ENCODE measurements at regions not wholly inside any gene's neighbourhood (a gene's known extent, or its start where the extent isn't known, plus 50 kb on each side); places are given as distances from the start of the nearest gene placed in this dataset.

DNA sequence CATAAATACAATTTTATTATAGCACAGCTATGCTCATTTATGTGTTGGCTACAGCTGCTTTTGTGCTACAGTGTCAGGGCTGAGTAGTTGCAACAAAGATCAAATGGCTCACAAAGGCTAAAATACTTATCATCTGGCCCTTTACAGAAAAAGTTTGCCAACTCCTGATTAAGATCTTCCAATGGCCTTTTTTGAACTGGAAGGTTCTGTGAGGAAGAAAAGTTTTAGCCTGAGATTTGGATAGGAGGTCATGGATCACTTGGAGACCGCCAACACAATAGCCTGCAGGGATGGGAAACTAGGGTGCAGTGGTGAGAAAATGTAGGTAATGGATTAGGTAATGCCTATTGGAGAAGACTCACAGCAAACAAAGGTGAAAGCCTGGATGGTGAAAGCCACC, 169.8 kb downstream of the NOC3L start:
- DNase-seq (ENCODE audit: low read depth), result no peak

DNA sequence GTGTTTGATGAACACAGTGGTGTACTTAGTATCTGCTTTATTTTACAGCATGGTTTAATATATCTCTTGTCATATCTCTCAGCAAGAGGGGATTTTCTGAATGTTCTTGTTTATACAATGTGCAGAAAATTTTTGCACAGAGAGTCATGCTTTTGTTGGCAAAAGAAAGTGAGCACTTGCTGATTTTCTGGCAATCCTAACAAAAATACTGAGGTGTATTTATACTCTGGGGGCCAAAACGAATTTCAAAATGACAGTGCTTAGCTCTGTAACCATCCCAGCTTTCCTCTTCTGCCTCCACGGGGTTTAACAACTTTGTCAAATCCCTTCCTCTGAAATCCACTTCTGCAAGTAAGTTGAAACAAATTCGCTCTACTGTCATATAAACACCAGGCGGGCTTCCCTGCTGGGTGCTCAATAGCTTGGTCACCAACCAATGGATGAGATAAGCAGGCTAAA, 169.2 kb downstream of the NOC3L start:
- no peak for DNase-seq (ENCODE audit: low read depth)

DNA sequence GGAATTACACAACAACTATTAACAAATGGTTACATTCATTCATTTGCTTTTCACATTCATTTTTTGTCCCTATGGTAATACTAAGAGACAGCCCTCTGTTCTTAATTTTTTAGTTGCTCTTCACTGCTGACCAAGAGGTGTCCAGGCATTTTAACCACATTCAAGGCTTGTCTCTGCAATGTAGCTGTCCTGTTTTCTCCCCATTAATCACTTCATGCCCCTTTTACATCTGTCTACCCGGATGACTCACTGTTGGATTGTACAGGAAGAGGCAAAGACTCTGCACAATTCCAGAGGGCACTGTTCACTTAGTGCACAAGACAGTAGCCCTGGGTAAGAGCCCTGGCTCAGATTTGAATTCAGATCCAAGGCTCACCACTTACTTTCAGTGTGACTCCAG, 168.5 kb downstream of the NOC3L start:
- no peak for DNase-seq (ENCODE audit: low read depth)

DNA sequence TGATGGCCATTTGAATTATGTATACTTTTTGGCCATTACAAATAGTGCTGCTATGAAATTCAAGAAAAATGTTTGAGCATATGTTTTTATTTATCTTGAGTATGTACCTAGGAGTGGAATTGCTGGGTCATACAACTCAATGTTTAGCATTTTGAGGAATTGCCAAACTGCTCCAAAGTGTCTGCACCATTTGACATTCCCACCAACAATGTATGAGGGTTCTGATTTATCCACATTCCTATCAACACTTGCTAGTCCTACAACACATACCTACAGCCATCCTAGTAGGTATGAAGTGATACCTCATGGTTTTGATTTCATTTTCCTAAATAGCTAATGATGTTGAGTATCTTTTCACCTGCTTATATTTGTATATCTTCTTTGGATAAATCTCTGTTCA, 165.5 kb downstream of the NOC3L start:
- no peak for DNase-seq (ENCODE audit: low read depth)

GRCh38 chr10:94198324-94198723, 164.4 kb downstream of the NOC3L start:
- DNase-seq (ENCODE audit: low read depth), result no peak

DNA sequence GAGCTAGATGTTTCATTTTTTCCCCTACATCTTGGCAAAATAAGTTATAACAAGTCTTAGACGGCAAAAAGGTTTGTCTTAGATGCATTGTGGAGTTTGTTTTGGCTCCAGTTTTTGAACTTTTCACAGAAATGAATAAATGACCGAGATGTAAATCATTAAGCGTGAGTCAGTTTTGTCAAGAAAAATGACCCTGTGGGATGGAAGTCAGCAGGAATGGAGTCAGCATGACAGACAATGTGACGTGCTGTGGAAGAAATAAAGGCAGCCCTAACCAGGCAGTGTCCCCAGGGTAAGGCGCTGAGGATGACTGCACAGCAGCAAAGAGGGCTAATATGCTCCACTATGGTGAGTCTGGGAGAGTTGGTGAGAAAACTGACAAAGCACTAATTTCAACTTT, 163.2 kb downstream of the NOC3L start:
- DNase-seq (ENCODE audit: low read depth), result no peak

DNA sequence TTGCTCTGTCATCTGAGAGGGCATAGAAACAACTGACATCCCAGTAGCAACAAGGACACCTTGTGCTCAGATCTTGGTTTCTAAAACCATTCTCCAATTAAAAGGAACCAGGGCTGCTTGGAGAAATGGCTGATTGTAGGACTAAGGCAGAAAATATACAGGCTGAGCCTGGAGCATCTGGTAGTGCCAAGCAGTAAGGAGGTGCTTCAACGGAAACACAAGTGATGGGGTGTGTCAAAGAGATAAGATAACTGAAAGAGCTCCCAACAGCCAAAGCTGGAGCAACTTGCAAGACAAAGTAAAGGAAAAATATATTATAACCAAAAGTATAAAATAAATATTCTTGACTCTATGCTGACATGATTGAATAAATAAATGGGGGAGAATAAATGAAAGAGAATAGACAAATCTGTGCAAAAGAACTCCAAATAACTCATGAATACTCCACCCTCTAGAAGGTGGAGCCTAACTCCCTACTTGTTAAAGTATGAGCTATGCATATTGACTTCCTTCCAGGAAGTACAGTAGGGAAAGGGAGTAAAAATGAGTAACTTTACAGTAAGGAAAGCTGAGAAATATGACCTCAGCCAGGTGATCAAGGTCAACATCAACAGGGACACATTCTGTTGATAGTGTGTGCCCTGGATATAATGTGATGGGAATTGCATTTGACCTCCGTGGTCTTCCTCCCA, 162.4 kb downstream of the NOC3L start:
- DNase-seq (ENCODE audit: low read depth), result no peak

GRCh38 chr10:94205396-94205831, 157.3 kb downstream of the NOC3L start:
- DNase-seq (ENCODE audit: low read depth), result no peak

DNA sequence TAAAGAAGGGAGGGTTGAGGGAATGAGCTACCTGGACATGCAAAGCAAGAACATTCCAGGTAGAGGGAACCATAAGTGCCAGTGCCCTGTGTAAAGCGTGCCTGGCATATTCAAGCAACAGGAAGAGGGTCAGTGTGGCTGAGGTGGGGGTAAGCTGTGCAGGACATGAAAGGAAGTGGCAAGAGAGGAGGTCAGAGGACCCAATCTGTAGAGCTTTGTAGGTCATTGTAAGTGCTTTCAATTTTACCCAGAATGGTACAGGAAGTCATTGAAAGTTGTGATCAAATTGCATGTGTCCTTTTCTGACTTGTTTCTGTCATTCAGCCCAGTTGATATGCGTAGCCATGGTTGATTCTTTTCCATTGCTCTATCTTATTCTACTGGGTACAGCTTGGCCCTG, 156.6 kb downstream of the NOC3L start:
- no peak for DNase-seq (ENCODE audit: low read depth)

GRCh38 chr10:94208315-94208714, 154.4 kb downstream of the NOC3L start:
- no peak for DNase-seq (ENCODE audit: low read depth)

DNA sequence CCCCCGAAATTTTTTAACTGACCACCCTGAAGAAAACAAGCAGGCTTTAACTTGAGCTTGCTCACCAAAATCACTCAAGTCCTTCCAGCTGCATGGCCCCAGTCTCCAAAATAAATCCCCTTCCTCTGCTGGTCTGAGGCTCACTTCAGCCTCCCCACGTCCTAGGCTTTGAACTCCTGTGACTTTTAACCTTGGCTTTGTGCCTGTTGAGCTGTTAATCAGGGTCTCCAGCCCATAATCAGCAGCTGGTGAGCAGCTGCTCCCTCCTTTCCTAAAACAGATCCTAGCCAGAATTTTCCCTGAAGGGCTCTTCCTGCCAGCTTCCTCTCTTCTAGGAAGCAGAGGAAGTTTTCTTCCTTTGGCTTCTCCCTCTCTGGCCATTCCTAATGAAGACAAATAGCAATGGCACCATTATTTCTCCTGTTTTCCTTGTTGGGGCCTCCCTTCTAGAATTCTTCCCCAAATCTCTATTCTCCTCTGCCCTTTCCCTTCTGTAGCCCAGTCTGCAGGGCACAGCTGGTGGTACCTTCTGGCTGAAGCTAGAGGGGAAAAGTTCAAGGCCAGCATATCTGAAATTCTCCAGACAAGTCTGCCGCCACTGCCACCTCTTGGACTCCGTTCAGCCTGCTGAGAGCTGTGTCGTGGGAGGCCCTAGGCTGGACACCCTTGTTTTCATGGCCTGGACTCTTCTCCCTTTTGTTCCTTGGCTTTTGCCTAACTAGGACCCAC, 152.1 kb downstream of the NOC3L start:
- no peak for DNase-seq (ENCODE audit: low read depth)

DNA sequence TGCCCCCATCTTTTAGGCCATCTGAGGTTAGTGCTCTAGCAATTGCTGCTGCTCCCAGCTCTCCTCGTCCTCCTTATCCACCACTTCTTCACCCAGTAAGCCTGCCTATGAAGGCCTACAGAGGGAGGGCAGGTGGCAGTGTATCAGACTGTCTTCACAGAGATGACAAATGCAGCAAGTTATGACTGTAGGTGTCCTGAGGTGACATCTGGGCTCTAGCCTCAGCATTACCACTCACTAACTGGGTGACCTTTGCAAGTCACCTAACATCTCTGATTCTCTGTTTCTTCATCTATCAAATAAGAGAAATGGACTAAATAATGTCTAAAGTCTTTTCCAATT, 151.6 kb downstream of the NOC3L start:
- DNase-seq (ENCODE audit: low read depth), result no peak

DNA sequence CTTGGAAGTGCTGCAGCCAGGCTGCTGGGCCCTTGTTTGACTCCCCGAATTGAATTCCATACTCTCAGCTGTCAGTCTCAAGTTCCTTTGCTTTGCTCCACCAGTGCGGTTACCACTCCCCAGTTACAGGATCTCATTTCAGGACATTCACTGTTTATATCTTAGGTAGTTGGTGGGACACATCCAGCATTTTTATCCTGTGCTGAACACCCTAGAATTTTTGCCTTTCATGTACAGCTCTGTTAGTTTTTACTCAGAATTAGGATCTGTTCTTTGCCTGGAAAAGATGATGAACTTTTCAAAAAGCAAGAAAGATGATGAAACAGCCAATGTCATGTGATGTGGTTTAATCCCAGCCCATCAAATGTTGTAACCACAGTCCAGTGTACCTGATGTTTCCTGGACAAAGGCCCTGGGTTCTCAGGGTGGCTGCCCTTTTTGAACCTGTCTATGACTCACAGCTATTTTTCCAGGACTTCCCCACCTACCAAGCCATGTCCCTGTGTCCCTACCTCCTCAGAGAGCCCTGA, 149.7 kb downstream of the NOC3L start:
- no peak for DNase-seq (ENCODE audit: low read depth)

- no peak for DNase-seq (ENCODE audit: low read depth)
These were observed 148.8 kb downstream of the NOC3L start for GRCh38 chr10:94213980-94214379.

DNA sequence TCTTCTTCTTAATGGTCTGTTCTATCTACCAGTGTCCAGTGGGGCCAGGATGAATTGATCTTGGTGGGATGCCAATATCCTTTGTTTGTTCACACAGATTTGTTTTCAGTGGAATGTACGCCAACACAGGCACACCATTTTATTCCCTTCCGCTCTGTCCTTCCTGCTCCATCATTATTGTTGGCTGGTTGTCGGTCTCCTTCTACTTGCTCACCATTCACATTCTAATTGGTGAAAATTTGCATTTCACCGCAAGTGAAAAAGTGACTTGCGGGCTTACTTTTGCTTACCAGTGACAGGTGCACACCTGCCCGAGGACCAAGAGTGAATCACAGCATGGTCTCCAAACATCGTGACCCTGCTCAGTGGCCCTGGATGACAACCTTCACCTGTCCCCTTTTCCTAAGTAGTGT, 148.3 kb downstream of the NOC3L start:
- DNase-seq (ENCODE audit: low read depth), result no peak

- no peak for DNase-seq (ENCODE audit: low read depth)
These were observed 146.5 kb downstream of the NOC3L start for GRCh38 chr10:94216201-94216600.

GRCh38 chr10:94217411-94217810, 145.3 kb downstream of the NOC3L start:
- DNase-seq (ENCODE audit: low read depth), result no peak

DNA sequence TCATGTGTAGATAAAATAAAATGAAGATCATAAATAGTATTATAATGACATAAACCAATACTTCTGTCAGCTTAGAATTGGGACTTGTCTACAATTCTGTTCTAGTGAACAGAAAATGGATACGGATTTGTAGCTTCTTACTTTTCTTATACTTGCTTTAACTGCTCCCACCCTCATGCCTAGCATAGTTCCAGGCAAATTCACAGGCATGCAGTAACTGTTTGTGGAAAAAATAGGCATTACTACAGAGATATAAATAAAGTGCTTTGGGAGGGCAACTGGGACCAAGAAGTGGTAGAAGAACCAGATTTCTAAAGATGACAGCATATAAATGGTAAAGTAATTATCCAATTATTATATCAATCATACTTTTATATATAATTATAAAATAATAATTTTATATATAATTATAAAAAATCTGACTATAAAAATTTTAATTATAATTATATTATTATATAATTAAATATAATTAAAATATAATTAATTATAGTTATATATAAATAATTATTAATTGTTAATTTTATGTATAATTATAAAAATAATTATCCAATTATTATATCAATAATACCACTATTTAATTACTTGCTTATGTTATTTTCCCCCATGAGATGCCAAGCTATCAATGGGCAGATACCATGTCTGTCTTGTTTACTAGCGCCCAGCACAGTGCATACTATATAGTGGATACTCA, 144.1 kb downstream of the NOC3L start:
- DNase-seq (ENCODE audit: low read depth), result no peak

GRCh38 chr10:94219829-94220228, 142.9 kb downstream of the NOC3L start:
- DNase-seq (ENCODE audit: low read depth), result no peak

- no peak for DNase-seq (ENCODE audit: low read depth)
These were observed 142.0 kb downstream of the NOC3L start for GRCh38 chr10:94220717-94221116.

DNA sequence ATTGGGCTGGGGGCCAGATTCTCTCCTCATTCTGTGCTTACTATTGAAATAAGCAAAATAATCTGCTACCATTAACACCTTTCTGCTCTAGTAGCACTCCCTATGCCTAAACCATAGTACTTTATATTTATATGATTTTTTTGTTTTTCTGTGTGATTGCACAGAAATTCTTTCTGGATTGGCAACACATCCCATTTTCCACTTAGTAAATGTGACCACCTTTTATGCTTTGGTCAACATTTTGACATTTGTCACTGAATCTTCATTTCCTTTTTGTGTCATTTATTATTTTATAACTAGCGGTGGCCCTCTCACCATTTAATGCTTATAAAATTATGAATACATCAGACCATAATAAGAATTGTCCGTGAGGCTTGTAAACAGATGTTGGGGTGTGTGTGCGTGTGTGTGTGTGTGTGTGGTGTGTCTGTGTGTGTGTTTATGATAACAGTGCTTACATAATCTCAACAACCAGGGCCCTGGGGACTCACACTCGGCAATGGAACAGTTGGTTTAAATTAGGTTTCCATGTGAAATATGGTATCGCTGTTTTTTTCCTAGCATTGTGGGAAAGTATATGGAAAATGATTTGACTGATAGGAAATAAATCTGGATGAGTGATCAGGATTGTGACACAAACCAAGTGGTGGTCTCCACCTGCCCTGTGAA, 138.9 kb downstream of the NOC3L start:
- no peak for DNase-seq (ENCODE audit: low read depth)

- no peak for DNase-seq (ENCODE audit: low read depth)
These were observed 138.1 kb downstream of the NOC3L start for GRCh38 chr10:94224656-94225055.
